Liver (tissue), 8 donors: ENCODE measurements at regions not wholly inside any gene's neighbourhood (a gene's known extent, or its start where the extent isn't known, plus 50 kb on each side); places are given as distances from the start of the nearest gene placed in this dataset.

Source experiments
- DNase-seq: peaks from one replicate; pipeline ENCODE4 v3.0.0-alpha.2; 2017; ENCODE audit warnings: low spot score
- H3K27ac ChIP-seq, 2 donors: one replicate each; pipeline ENCODE4 v1.7.0; 2013; ENCODE audit warnings: inconsistent platforms in 2 of 2, low read length in 2 of 2, control low read depth in 1 of 2, low read depth in 1 of 2, mild to moderate bottlenecking in 1 of 2
- H3K27me3 ChIP-seq, 4 donors: one replicate each; pipeline versions ENCODE4 v1.6.1 to v1.7.0; 2013; ENCODE audit warnings: low read length in 3 of 4, inconsistent platforms in 1 of 4, mild to moderate bottlenecking in 1 of 4, moderate library complexity in 1 of 4; ENCODE audit not compliant: control insufficient read depth in 4 of 4, insufficient read depth in 4 of 4
- H3K36me3 ChIP-seq, 4 donors: one replicate each; pipeline versions ENCODE4 v1.6.1 to v1.7.0; 2013; ENCODE audit warnings: low read length in 3 of 4, mild to moderate bottlenecking in 3 of 4, low read depth in 1 of 4, moderate library complexity in 1 of 4; ENCODE audit not compliant: control insufficient read depth in 4 of 4, insufficient read depth in 3 of 4
- H3K4me1 ChIP-seq, 4 donors: one replicate each; pipeline versions ENCODE4 v1.6.1 to v1.7.0; 2013; ENCODE audit warnings: low read length in 3 of 4, mild to moderate bottlenecking in 3 of 4, moderate library complexity in 1 of 4; ENCODE audit not compliant: control insufficient read depth in 4 of 4, insufficient read depth in 4 of 4
- H3K4me3 ChIP-seq, 3 donors: one replicate each; pipeline versions ENCODE4 v1.6.1 to v1.7.0; 2013; ENCODE audit warnings: low read length in 3 of 3, control low read depth in 1 of 3, low read depth in 1 of 3, mild to moderate bottlenecking in 1 of 3
- H3K9ac ChIP-seq, 2 donors: one replicate each; pipeline ENCODE4 v1.7.0; 2013; ENCODE audit warnings: low read length in 2 of 2, mild to moderate bottlenecking in 2 of 2, moderate library complexity in 2 of 2, control low read depth in 1 of 2, low read depth in 1 of 2
- H3K9me3 ChIP-seq, 4 donors: one replicate each; pipeline versions ENCODE4 v1.6.1 to v1.7.0; 2013; ENCODE audit warnings: low read length in 3 of 4; ENCODE audit not compliant: control insufficient read depth in 4 of 4
- EGR1 ChIP-seq, 2 donors: IDR thresholded peaks; 2 replicates each; pipeline ENCODE4 v1.6.1; 2016 to 2018; ENCODE audit warnings: antibody characterized with exemption in 2 of 2, low read depth in 2 of 2
- FOXA2 ChIP-seq: IDR thresholded peaks from 2 replicates; pipeline ENCODE4 v1.6.1; 2016; ENCODE audit warnings: antibody characterized with exemption
- HNF4A ChIP-seq, 2 donors: conservative IDR thresholded peaks; 2 replicates each; pipeline ENCODE4 v1.6.1; 2016; ENCODE audit warnings: antibody characterized with exemption in 2 of 2, mild to moderate bottlenecking in 2 of 2
- HNF4G ChIP-seq: IDR thresholded peaks from 2 replicates; pipeline ENCODE4 v1.6.1; 2016; ENCODE audit warnings: antibody characterized with exemption
- NR2F2 ChIP-seq: IDR thresholded peaks from 2 replicates; pipeline ENCODE4 v1.6.1; 2016; ENCODE audit warnings: antibody characterized with exemption
- RAD21 ChIP-seq, 2 donors: IDR thresholded peaks; 2 replicates each; pipeline ENCODE4 v1.6.1; 2016; ENCODE audit warnings: antibody characterized with exemption in 2 of 2, mild to moderate bottlenecking in 2 of 2
- RXRA ChIP-seq, 2 donors: IDR thresholded peaks; 2 replicates each; pipeline ENCODE4 v1.6.1; 2017 to 2018; ENCODE audit warnings: antibody characterized with exemption in 2 of 2, mild to moderate bottlenecking in 1 of 2
- SP1 ChIP-seq: IDR thresholded peaks from 2 replicates; pipeline ENCODE4 v1.6.1; 2018; ENCODE audit warnings: antibody characterized with exemption, mild to moderate bottlenecking
- TAF1 ChIP-seq: conservative IDR thresholded peaks from 2 replicates; pipeline ENCODE4 v1.6.1; 2016; ENCODE audit warnings: antibody characterized with exemption, mild to moderate bottlenecking
- YY1 ChIP-seq: IDR thresholded peaks from 2 replicates; pipeline ENCODE4 v1.6.1; 2016; ENCODE audit warnings: antibody characterized with exemption, mild to moderate bottlenecking
- WGBS: extraction: QIAGEN DNeasy Blood & Tissue Kit; methylation state at CpG from one replicate; pipeline ENCODE4 v1.1.7; 2013; 5-methylcytosine and 5-hydroxymethylcytosine counted together
- TF ChIP-seq, protein P1 (sequence below): IDR thresholded peaks from 2 replicates; pipeline ENCODE4 v1.6.1; 2016; ENCODE audit warnings: antibody characterized with exemption
- TF ChIP-seq, protein P2 (sequence below): IDR thresholded peaks from 2 replicates; pipeline ENCODE4 v1.6.1; 2016; ENCODE audit warnings: antibody characterized with exemption
- TF ChIP-seq, protein P3 (sequence below): fragments of 150-350 bp; IDR thresholded peaks from 2 replicates; pipeline ENCODE4 v1.5.1; 2017; ENCODE audit warnings: improper control_type of control experiment, low read depth, low read length; ENCODE audit not compliant: missing input control
- donor health status: healthy.
- donor health status: healthy.
- donor health status: healthy.
- donor health status: healthy.
- donor health status: healthy.

DNA sequence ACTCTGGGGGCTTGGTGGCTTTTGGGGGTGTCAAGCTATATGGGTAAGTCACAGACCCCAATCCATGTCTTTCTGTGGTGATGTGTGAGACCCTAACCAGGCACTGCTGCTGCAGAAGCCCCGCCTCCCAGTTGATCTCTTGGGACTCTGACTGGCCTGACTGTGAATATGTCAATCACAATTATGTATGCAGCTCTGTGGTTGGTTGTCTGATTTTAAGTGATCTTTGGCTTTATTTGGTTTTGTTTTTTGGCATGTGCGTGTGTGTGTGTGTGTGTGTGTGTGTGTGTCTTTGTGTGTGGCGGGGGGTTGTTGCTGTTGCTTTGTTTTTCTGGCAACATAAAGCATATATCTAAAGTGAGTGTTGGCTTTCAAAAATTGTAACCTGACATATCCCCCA, 78.5 kb upstream of the GLS start:
- Histone ChIP-seq H3K36me3 (no peaks in the 10 kb centered on the region), H3K9ac (no peak overlapping the region), H3K27ac (no peak overlapping the region), H3K4me3 (no peak overlapping the region), H3K27me3 (no peaks in the 10 kb centered on the region), H3K9me3 (no peaks in the 10 kb centered on the region), H3K4me1 (no peaks in the 10 kb centered on the region)
- no peak for DNase-seq
- TF ChIP-seq YY1 = no peak
- no peak for TF ChIP-seq RXRA (IDR thresholded peaks at IDR 0.05)
- TF ChIP-seq HNF4A (conservative IDR thresholded peaks at IDR 0.05) = no peak
- TF ChIP-seq NR2F2 = no peak
- no peak for TF ChIP-seq HNF4G
- TF ChIP-seq, protein P1, sequence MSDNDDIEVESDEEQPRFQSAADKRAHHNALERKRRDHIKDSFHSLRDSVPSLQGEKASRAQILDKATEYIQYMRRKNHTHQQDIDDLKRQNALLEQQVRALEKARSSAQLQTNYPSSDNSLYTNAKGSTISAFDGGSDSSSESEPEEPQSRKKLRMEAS = no peak
- no peak for TF ChIP-seq EGR1 (IDR thresholded peaks at IDR 0.05; ENCODE audit: low read depth in 2 of 2)
- TF ChIP-seq, protein P2, sequence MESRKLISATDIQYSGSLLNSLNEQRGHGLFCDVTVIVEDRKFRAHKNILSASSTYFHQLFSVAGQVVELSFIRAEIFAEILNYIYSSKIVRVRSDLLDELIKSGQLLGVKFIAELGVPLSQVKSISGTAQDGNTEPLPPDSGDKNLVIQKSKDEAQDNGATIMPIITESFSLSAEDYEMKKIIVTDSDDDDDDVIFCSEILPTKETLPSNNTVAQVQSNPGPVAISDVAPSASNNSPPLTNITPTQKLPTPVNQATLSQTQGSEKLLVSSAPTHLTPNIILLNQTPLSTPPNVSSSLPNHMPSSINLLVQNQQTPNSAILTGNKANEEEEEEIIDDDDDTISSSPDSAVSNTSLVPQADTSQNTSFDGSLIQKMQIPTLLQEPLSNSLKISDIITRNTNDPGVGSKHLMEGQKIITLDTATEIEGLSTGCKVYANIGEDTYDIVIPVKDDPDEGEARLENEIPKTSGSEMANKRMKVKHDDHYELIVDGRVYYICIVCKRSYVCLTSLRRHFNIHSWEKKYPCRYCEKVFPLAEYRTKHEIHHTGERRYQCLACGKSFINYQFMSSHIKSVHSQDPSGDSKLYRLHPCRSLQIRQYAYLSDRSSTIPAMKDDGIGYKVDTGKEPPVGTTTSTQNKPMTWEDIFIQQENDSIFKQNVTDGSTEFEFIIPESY = no peak
- TF ChIP-seq FOXA2 = no peak
- no peak for TF ChIP-seq TAF1
- WGBS = 75% methylated on average over 3 of the region's 3 CpGs

DNA sequence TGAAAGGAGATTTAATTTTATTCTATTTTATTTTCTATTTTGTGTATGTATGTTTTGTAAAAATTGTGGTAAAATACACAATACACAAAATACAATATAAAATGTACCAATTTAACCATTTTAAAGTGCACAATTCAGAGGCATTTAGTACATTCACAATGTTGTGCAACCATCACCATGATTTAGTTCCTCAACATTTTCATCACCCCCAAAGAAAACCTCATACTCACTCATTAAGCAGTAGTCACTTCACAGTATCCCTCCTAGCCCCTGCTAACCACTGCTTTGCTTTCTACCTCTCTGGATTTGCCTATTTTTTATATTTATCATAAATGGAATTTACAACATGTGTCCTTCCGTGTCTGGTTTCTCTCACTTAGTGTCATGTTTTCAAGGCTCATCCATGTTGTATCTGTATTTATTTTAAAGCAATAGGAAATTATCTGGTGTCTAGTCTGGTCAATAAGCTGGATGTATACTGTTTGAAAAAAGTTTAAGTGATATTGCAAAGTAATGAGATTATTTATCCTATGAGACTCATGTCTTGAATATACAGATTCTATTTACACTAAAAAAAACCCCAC, 77.9 kb upstream of the GLS start:
- TF ChIP-seq HNF4A (conservative IDR thresholded peaks at IDR 0.05) = no peak
- no peak for TF ChIP-seq NR2F2
- TF ChIP-seq, protein P3, sequence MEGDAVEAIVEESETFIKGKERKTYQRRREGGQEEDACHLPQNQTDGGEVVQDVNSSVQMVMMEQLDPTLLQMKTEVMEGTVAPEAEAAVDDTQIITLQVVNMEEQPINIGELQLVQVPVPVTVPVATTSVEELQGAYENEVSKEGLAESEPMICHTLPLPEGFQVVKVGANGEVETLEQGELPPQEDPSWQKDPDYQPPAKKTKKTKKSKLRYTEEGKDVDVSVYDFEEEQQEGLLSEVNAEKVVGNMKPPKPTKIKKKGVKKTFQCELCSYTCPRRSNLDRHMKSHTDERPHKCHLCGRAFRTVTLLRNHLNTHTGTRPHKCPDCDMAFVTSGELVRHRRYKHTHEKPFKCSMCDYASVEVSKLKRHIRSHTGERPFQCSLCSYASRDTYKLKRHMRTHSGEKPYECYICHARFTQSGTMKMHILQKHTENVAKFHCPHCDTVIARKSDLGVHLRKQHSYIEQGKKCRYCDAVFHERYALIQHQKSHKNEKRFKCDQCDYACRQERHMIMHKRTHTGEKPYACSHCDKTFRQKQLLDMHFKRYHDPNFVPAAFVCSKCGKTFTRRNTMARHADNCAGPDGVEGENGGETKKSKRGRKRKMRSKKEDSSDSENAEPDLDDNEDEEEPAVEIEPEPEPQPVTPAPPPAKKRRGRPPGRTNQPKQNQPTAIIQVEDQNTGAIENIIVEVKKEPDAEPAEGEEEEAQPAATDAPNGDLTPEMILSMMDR = no peak
- no peak for TF ChIP-seq TAF1
- no peak for TF ChIP-seq SP1
- no peak for TF ChIP-seq HNF4G
- TF ChIP-seq FOXA2 = no peak
- 90% methylated on average over 1 of the region's 1 CpG for WGBS
- no peak overlapping the region for H3K4me3 ChIP-seq

DNA sequence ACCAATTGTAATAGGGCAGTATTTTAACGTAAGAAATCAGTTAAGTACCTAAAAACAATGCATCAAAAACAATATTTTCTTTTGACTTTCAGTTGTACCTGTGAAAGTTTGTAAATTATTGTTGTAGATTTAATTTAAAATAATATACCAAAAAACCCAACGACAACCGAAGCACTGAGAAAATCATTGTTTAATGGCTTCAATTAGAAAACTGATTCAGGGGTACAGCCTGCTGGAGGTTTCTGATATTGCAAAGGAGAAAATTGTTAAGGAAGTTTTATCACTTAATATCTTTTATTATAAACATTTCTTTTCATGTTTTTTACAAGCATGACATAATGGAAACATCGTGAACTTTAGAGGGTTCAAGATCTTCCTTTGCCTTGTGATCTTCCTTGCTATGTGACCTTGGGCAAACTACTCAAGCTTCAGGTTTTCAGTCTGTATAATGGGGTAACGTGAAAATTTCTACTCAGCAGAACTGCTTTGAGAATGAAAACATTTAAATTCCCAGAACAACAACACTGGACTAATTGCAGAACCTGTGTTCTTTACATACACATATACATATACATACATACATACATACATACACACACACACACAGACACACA, 76.3 kb upstream of the GLS start:
- no peak overlapping the region for H3K4me3 ChIP-seq
- WGBS = 52% methylated on average over 5 of the region's 5 CpGs
- no peak overlapping the region for H3K27ac ChIP-seq
- no peaks in the 10 kb centered on the region for H3K4me1 ChIP-seq
- H3K27me3 ChIP-seq = no peaks in the 10 kb centered on the region
- no peaks in the 10 kb centered on the region for H3K9me3 ChIP-seq
- no peak overlapping the region for H3K9ac ChIP-seq
- H3K36me3 ChIP-seq = no peaks in the 10 kb centered on the region
- DNase-seq = no peak
- peak; percentile 81 for TF ChIP-seq RAD21 (IDR thresholded peaks at IDR 0.05)
- TF ChIP-seq FOXA2 = no peak
- TF ChIP-seq, protein P3 = peak; percentile 57

More for the DNA sequence above, 77.9 kb upstream of the GLS start:
- Histone ChIP-seq H3K27ac (no peak overlapping the region), H3K9me3 (no peaks in the 10 kb centered on the region), H3K4me1 (no peaks in the 10 kb centered on the region), H3K9ac (no peak overlapping the region), H3K27me3 (no peaks in the 10 kb centered on the region), H3K36me3 (no peaks in the 10 kb centered on the region)
- DNase-seq = no peak
